ENCODE measurements at regions not wholly inside any gene's neighbourhood (a gene's known extent, or its start where the extent isn't known, plus 50 kb on each side); places are given as distances from the start of the nearest gene placed in this dataset.

GRCh38 chr7:113705439-113705838 lies 213.4 kb downstream of the PPP1R3A start:
- Histone ChIP-seq H3K36me3 (no peaks in the 10 kb centered on the region), H3K4me3 (no peak overlapping the region), H3K27me3 (replicated peaks; ENCODE audit: insufficient read depth) (no peaks in the 10 kb centered on the region), H3K27ac (no peak overlapping the region), H3K9me3 (no peaks in the 10 kb centered on the region), H3K4me1 (replicated peaks) (no peaks in the 10 kb centered on the region)
- intact Hi-C loops (cut with DNase I): no loop called here
- DNase-seq (ENCODE audit: low spot score): no peak
- TF ChIP-seq POLR2A (IDR thresholded peaks at IDR 0.05): no peak
- no peak for TF ChIP-seq CTCF (IDR thresholded peaks at IDR 0.05)
- no peak for TF ChIP-seq POLR2AphosphoS5 (IDR thresholded peaks at IDR 0.05)
- 95% methylated on average over 1 of the region's 1 CpG for WGBS

GRCh38 chr7:113698556-113699220 lies 220.1 kb downstream of the PPP1R3A start:
- Histone ChIP-seq H3K4me1 (replicated peaks) (no peaks in the 10 kb centered on the region), H3K9me3 (no peaks in the 10 kb centered on the region), H3K36me3 (no peaks in the 10 kb centered on the region), H3K27me3 (replicated peaks; ENCODE audit: insufficient read depth) (no peaks in the 10 kb centered on the region), H3K4me3 (no peak overlapping the region), H3K27ac (no peak overlapping the region)
- WGBS: 41% methylated on average over 6 of the region's 6 CpGs
- no peak for DNase-seq (ENCODE audit: low spot score)
- TF ChIP-seq POLR2AphosphoS5 (IDR thresholded peaks at IDR 0.05) (no peak), CTCF (IDR thresholded peaks at IDR 0.05) (peak in 2 of 4 experiments; percentile 13 to 37)
- intact Hi-C loops (cut with DNase I): no loop called here

GRCh38 chr7:113694149-113694548 lies 224.7 kb downstream of the PPP1R3A start:
- H3K27ac ChIP-seq: no peak overlapping the region
- H3K9me3 ChIP-seq: no peaks in the 10 kb centered on the region
- no peaks in the 10 kb centered on the region for H3K36me3 ChIP-seq
- no peak for DNase-seq (ENCODE audit: low spot score)
- WGBS: 80% methylated on average over 1 of the region's 1 CpG
- intact Hi-C loops (cut with DNase I): no loop called here
- no peak overlapping the region for H3K4me3 ChIP-seq
- no peak for TF ChIP-seq CTCF (IDR thresholded peaks at IDR 0.05)
- TF ChIP-seq POLR2AphosphoS5 (IDR thresholded peaks at IDR 0.05): no peak
- no peak for TF ChIP-seq POLR2A (IDR thresholded peaks at IDR 0.05)
- H3K27me3 ChIP-seq (replicated peaks; ENCODE audit: insufficient read depth): no peaks in the 10 kb centered on the region
- H3K4me1 ChIP-seq (replicated peaks): no peaks in the 10 kb centered on the region

- TF ChIP-seq POLR2A (IDR thresholded peaks at IDR 0.05): no peak
- TF ChIP-seq POLR2AphosphoS5 (IDR thresholded peaks at IDR 0.05): no peak
- TF ChIP-seq CTCF (IDR thresholded peaks at IDR 0.05): no peak
- H3K27me3 ChIP-seq (replicated peaks; ENCODE audit: insufficient read depth): no peaks in the 10 kb centered on the region
- H3K27ac ChIP-seq: no peak overlapping the region
- no peak overlapping the region for H3K4me3 ChIP-seq
- intact Hi-C loops (cut with DNase I): no loop called here
- no peaks in the 10 kb centered on the region for H3K36me3 ChIP-seq
- DNase-seq (ENCODE audit: low spot score): no peak
- no peaks in the 10 kb centered on the region for H3K4me1 ChIP-seq (replicated peaks)
- H3K9me3 ChIP-seq: no peaks in the 10 kb centered on the region
- WGBS: 92% methylated on average over 5 of the region's 5 CpGs
These were observed 234.6 kb downstream of the PPP1R3A start for GRCh38 chr7:113684165-113684564.

- no peak for TF ChIP-seq POLR2A (IDR thresholded peaks at IDR 0.05)
- TF ChIP-seq POLR2AphosphoS5 (IDR thresholded peaks at IDR 0.05): no peak
- no peak for TF ChIP-seq CTCF (IDR thresholded peaks at IDR 0.05)
- no peaks in the 10 kb centered on the region for H3K9me3 ChIP-seq
- intact Hi-C loops (cut with DNase I): no loop called here
- no peaks in the 10 kb centered on the region for H3K27me3 ChIP-seq (replicated peaks; ENCODE audit: insufficient read depth)
- no peak overlapping the region for H3K27ac ChIP-seq
- no peak for DNase-seq (ENCODE audit: low spot score)
- WGBS: 55% methylated on average over 3 of the region's 3 CpGs
- no peaks in the 10 kb centered on the region for H3K4me1 ChIP-seq (replicated peaks)
- no peaks in the 10 kb centered on the region for H3K36me3 ChIP-seq
- H3K4me3 ChIP-seq: no peak overlapping the region
These were observed 241.0 kb downstream of the PPP1R3A start for GRCh38 chr7:113677811-113678210.
